ENCODE measurements at regions not wholly inside any gene's neighbourhood (a gene's known extent, or its start where the extent isn't known, plus 50 kb on each side); places are given as distances from the start of the nearest gene placed in this dataset.

DNA sequence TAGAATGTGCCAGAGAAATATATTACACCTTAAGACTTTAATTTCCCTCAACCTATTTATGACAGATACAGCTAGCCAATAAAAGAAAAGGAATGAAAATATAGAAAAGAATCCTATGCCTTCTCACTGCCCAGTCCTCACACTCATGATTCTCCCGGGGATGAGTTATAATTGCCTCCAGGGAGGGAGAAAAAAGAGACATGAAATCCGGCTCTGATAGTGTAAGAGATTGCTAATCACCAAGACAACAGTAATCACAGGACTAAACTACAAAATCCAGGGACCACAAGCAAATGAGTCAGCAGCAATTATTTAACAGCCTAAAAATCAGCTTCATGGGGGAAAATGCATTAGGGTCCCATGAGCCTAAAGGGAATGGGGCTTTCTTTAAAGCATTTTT is 95.9 kb upstream of the DUSP21 start (continued):
- TF ChIP-seq JUN (CRISPR knock-in tag; IDR thresholded peaks at IDR 0.05): no peak

GRCh38 chrX:44747317-44747716 is 96.5 kb upstream of the DUSP21 start:
- Histone ChIP-seq H3K4me1 (ENCODE audit: insufficient read depth, low read length) (no peaks in the 10 kb centered on the region), H2AFZ (ENCODE audit: low read length) (no peak overlapping the region), H3K79me2 (ENCODE audit: insufficient read depth, low read length) (no peaks in the 10 kb centered on the region), H3K4me3 (replicated peaks in 1 of 3; ENCODE audit: insufficient read depth in 1 of 3, low read depth in 2 of 3, low read length in 3 of 3) (no peak overlapping the region), H3K27me3 (ENCODE audit: control insufficient read depth in 1 of 2, insufficient read depth in 2 of 2, low read length in 2 of 2) (no peaks in the 10 kb centered on the region), H4K20me1 (ENCODE audit: insufficient read depth, low read length) (no peaks in the 10 kb centered on the region), H3K9me3 (ENCODE audit: low read length) (no peaks in the 10 kb centered on the region), H3K36me3 (replicated peaks in 1 of 2; ENCODE audit: control insufficient read depth in 1 of 2, insufficient read depth in 2 of 2, low read length in 2 of 2) (no peaks in the 10 kb centered on the region), H3K27ac (ENCODE audit: extremely low read length, insufficient read depth, low read length) (no peak overlapping the region), H3K4me2 (ENCODE audit: low read depth, low read length) (no peak overlapping the region), H3K9ac (ENCODE audit: insufficient read depth, low read depth, low read length) (no peak overlapping the region)
- 10% methylated on average over 1 of the region's 2 CpGs for WGBS (ENCODE audit: low lambda C conversion rate)
- TF ChIP-seq ZNF431 (CRISPR knock-in tag; IDR thresholded peaks at IDR 0.05; ENCODE audit: borderline replicate concordance, low read depth): no peak
- no peak for TF ChIP-seq ZBTB3 (CRISPR knock-in tag; IDR thresholded peaks at IDR 0.05; ENCODE audit: borderline replicate concordance, low read depth)
- no peak for TF ChIP-seq THAP11 (CRISPR knock-in tag; IDR thresholded peaks at IDR 0.05)
- TF ChIP-seq HNF4G (IDR thresholded peaks at IDR 0.05; ENCODE audit: borderline replicate concordance, low read depth, low read length): no peak
- TF ChIP-seq HNF4G (CRISPR knock-in tag; IDR thresholded peaks at IDR 0.05; ENCODE audit: borderline replicate concordance, low read depth): no peak
- no peak for TF ChIP-seq HNF4A (CRISPR knock-in tag; IDR thresholded peaks at IDR 0.05)
- TF ChIP-seq, protein P1, sequence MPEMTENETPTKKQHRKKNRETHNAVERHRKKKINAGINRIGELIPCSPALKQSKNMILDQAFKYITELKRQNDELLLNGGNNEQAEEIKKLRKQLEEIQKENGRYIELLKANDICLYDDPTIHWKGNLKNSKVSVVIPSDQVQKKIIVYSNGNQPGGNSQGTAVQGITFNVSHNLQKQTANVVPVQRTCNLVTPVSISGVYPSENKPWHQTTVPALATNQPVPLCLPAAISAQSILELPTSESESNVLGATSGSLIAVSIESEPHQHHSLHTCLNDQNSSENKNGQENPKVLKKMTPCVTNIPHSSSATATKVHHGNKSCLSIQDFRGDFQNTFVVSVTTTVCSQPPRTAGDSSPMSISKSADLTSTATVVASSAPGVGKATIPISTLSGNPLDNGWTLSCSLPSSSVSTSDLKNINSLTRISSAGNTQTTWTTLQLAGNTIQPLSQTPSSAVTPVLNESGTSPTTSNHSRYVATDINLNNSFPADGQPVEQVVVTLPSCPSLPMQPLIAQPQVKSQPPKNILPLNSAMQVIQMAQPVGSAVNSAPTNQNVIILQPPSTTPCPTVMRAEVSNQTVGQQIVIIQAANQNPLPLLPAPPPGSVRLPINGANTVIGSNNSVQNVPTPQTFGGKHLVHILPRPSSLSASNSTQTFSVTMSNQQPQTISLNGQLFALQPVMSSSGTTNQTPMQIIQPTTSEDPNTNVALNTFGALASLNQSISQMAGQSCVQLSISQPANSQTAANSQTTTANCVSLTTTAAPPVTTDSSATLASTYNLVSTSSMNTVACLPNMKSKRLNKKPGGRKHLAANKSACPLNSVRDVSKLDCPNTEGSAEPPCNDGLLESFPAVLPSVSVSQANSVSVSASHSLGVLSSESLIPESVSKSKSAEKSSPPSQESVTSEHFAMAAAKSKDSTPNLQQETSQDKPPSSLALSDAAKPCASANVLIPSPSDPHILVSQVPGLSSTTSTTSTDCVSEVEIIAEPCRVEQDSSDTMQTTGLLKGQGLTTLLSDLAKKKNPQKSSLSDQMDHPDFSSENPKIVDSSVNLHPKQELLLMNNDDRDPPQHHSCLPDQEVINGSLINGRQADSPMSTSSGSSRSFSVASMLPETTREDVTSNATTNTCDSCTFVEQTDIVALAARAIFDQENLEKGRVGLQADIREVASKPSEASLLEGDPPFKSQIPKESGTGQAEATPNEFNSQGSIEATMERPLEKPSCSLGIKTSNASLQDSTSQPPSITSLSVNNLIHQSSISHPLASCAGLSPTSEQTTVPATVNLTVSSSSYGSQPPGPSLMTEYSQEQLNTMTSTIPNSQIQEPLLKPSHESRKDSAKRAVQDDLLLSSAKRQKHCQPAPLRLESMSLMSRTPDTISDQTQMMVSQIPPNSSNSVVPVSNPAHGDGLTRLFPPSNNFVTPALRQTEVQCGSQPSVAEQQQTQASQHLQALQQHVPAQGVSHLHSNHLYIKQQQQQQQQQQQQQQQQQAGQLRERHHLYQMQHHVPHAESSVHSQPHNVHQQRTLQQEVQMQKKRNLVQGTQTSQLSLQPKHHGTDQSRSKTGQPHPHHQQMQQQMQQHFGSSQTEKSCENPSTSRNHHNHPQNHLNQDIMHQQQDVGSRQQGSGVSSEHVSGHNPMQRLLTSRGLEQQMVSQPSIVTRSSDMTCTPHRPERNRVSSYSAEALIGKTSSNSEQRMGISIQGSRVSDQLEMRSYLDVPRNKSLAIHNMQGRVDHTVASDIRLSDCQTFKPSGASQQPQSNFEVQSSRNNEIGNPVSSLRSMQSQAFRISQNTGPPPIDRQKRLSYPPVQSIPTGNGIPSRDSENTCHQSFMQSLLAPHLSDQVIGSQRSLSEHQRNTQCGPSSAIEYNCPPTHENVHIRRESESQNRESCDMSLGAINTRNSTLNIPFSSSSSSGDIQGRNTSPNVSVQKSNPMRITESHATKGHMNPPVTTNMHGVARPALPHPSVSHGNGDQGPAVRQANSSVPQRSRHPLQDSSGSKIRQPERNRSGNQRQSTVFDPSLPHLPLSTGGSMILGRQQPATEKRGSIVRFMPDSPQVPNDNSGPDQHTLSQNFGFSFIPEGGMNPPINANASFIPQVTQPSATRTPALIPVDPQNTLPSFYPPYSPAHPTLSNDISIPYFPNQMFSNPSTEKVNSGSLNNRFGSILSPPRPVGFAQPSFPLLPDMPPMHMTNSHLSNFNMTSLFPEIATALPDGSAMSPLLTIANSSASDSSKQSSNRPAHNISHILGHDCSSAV (CRISPR knock-in tag; IDR thresholded peaks at IDR 0.05; ENCODE audit: borderline replicate concordance): no peak
- no peak for TF ChIP-seq NR0B2 (CRISPR knock-in tag; IDR thresholded peaks at IDR 0.05)
- DNase-seq (ENCODE audit: low spot score) (no peak), ATAC-seq (no peak), FAIRE-seq (no peak)
- in situ Hi-C loops (cut with HindIII; ENCODE audit: extremely low pct_ligation_motif_present, low pct_unique_long_range_greater_than_20kb): no loop called here
- intact Hi-C loops (cut with micrococcal nuclease; ENCODE audit: unreplicated experiment): no loop called here
- CTCF ChIA-PET (ENCODE audit: low intra/inter-chr PET ratio, low total read pairs): no interaction called here
- POLR2A ChIA-PET: no interaction called here
- no TSS peak for BruUV-seq (replicated peaks)

Measured in HepG2 (cell line).